Hypothalamus (tissue), 51 donors: ENCODE measurements at regions not wholly inside any gene's neighbourhood (a gene's known extent, or its start where the extent isn't known, plus 50 kb on each side); places are given as distances from the start of the nearest gene placed in this dataset.

ENCODE experiments used
- DNase-seq, 51 donors: peaks; one replicate each; lab custom pipeline; 2025; lab: John Stamatoyannopoulos, UW

DNA sequence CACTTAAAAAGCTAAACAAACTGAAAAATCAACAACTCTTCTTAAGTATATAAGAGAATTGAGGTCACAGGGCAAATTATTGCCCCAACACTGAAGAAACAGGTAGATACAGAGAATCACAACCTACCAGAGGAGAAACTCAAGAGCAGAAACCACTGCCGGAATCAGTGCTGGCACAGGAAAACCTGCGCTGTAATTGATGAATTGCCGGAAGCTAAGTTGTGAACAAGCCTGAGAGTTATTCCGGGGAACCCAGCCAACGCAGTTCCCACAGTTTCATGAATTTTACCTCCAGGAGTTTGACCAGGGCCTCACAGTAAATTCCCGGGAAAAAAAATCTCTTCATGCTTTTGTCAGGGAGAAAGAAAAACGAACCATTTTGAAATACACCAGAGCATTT, 657.1 kb upstream of the BRINP3 start:
- DNase-seq: no peak

DNA sequence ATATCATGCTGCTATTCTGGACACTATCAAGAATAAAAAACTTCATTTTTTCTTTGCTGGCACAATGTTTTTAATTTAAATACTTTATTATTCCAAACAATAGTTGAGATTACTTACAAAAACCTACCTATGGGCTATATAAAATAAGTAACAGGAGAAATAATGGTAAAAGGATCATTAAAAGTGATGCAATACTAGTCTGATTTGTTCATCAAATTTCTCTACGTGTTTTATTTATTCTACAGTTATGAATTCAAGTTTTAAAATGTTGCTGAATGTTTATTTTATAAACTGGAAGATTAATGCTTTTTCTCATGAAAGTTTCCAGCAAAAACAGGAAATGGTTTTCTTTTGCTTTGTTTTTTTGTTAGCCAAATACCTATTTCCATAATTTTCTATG, 662.4 kb upstream of the BRINP3 start:
- DNase-seq: no peak

DNA sequence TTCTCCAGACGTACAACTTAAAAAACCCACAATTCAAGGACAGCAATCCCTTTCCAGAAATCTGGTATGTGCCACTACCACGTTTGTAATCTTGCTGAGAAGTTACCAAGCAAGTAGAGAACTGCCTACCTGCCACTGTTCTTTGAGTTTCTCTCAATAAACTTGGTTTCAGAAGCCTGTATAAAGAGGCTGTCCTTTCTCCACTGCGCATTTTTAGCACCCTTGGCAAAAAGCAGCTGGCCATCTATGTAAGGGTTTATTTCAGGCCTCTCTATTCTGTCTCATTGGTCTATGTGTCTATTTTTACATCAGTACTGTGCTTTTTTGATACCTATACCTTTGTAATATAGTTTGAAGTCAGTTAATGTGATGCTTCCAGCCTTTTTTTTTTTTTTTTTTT, 665.1 kb upstream of the BRINP3 start:
- no peak for DNase-seq

DNA sequence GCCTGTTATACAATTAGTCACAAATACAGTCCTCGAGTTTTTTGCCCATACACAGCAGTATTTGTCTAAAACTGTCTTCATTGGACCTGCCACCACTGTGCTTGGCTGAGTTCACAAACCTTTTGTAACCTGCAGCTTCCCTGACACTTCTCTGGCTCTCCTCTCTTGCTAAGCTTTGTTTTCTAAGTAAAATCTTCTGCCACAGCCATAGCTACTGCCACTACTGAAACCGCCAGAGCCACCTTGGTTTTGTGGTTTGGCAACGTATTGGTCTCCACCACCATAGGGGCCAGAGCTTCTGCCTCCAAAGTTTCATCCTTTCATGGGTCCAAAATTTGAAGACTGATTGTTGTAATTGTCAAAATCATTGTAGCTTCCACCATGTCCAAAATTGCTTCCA, 668.2 kb upstream of the BRINP3 start:
- DNase-seq: no peak

DNA sequence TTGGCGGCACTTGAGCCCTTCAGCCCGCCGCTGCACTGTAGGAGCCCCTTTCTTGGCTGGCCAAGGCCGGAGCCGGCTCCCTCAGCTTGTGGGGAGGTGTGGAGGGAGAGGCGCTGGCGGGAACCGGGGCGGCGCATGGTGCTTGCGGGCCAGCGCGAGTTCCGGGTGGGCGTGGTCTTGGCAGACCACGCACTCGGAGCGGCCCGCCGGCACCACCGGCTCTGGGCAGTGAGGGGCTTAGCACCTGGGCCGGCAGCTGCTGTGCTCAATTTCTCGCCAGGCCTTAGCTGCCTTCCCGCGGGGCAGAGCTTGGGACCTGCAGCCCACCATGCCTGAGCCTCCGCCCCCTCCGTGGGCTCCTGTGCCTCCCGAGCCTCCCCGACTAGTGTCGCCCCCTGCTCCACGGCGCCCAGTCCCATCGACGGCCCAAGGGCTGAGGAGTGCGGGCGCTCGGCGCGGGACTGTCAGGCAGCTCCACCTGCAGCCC, 673.7 kb upstream of the BRINP3 start:
- DNase-seq: no peak

DNA sequence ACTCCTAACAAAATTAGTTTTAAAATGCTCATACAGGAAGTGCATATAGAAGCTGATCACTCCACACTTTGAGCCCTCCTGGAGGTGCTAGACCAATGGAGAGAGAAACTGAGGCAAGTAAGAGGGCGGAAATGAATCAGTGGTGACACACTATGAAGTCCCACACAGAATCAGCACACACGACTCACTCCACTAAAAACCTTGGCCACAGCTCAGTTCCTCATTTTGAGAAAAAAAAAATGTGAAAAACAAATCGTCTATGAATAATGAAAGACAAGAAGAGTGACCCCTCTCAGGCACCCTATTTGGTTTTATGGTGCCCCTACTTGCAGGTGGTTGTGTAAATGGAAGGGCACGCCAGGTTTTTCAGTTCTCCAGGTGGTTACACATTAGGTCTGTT, 675.1 kb upstream of the BRINP3 start:
- no peak for DNase-seq

DNA sequence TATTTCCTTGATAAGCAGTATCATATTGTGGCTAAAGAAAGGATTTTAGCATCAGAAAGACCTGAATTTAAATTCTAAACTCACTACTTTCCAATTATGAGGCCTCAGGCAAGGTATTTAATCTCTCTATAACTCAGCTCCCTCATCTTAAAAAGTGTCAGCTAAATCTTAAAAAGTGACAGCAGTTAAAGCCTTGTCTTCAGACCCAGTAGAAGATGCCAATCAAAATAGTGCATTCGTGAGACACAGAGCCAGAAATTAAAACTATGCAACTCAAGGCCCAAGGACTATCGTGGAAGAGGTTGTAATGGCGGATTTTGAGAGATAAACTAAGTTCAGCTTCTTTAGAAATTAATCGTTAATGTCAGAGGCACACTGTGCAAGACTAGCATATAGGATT, 677.5 kb upstream of the BRINP3 start:
- DNase-seq: no peak

DNA sequence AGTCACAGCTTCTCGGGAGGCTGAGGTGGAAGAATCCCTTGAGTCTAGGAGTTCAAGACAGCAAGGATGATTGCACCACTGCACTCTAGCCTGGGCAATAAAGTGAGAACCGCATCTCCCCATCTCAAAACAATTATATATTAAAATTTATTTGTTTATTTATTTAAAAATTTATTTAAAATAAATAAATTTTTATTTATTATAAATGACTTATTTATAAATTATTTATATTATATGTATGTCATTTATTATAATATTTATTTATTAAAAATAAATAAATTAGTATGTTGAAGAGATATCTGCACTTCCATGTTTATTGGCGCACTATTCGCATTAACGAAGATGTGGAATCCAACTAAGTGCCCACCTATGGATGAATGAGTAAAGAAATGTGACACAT, 683.2 kb upstream of the BRINP3 start:
- no peak for DNase-seq

DNA sequence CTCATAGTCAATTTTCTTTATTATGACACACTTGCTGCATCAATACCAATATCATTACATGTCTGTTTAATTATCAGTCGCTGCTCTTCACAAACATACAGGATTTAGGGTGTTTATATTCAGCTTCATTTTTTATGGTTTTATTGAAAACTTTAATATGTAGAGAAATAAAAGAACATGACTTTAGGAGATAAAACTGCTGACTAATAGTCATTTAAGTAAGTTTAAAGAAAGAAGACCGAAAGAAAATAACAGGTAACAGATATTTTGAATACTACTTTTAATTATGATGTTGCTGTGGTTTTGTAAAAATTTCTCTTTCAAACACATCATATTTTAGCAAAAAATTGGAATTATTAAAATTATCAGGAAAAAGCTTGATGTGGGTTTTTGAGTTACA, 685.1 kb upstream of the BRINP3 start:
- no peak for DNase-seq

DNA sequence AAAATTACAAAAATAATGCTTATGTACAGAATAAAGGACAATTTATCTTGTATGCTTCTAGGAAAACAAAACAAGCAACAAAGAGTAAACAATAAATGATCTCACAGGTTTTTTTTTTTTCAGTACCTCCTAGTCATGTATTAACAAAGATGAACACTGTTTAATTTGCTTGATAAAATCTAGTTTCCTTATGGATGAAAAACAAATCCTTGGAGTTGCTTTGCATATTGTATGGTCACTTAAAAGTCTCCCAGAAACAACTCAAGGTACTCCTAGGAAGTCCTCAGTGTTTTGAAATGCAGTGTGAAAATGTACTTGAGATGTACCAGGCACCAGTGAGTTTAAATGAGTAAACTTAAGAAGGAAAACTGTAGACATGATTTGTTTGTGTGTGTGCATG, 686.0 kb upstream of the BRINP3 start:
- no peak for DNase-seq

DNA sequence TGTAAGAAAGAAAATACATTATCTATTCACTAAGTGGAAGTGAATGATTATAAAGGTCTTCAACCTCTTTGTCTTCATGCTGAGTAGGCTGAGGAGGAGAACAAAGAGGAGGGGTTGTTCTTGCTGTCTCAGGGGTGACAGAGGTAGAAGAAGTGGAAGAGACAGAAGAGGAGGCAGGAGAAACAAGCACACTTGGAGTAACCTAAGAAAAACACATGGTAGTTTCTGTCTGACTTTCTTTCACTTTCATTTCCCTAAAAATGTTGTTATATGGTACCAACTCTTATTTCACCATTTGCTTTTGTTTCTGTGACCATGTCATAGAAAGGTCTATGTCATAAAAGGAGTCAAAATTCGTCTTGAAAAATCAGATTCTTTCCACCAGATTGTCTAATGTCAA, 696.6 kb upstream of the BRINP3 start:
- DNase-seq: no peak

DNA sequence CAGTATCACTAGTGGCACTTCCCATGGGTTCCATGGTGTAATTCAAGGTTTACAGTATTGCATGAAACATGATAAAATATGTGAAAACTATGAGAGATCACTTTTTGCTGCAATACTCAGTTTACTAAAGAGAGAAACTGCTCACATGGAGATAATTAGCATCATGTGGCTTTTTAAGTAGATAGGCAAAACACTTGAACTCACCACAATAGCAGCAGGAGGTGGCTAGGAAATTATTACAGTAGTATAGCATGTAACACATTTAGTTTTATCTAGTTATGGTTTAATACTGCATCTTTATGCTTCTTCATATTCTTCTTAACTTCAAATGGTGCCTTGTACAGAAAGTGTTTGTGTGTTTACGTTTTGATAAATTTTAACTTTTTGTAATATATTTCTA, 698.5 kb upstream of the BRINP3 start:
- DNase-seq: no peak

DNA sequence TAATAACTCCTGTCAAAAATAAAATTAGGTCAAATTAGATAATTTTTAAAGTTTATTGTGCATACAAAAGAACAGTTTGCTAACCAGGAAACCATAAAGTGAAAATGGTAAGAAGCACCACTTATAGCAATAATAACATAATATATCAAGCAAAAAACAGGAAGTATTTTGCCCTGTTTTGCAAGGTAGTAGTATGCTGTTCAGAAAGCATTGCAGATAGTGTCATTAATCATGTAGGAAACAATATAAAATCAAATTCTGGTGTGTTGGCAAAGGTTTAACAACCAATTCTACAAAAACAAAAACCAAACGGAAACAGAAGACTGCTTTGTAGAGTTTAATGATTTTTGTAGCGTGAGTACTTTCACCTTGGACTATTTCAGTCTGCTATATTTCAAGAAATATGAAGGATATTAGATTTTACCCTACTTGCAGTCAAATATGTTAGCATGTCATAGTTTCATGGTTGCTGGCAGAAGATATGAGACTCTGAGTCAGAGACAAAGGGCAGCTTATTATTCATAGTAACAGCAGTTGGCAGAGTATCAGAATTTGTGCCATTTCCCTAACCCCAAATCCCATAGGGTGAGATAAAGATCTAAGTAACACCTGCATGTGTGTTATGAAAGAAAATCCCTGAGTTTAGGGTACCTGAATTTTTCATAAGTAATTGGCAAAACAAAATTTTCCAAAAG, 729.0 kb upstream of the BRINP3 start:
- DNase-seq: no peak

DNA sequence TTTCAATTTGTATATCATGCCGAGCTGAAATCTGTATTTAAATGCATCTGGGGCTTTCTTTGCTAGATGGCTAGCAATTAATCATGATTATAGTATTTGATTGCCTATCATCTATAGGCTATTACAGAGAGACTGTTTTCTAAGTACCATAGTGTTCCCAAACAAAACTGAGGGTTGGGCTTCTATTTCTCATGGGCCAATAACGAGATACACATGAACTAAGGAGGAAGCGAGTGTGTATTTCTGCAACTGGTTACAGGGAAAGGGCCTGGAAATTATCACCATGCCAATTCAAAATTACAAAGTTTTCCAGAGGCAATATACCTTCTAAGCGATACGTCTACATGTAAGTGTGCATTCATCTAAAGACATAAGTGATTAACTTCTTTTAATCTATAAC, 744.5 kb upstream of the BRINP3 start:
- DNase-seq: no peak

DNA sequence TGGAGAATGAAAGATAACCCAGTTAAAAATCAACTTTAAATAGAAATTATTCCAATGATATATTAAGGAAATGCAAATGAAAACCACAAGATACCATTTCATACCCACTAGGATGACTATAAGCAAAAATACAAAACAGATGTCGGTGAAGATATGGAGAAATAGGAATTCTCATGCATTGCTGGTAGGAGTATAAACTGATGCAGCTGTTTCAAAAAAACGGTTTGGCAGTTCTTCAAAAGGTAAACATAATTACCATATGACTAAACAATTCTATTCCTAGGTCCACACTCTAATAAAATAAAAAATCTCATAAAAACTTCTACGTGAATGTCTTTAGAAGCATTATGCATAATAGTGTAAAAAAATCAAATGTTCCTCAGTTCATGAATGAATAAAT, 763.3 kb upstream of the BRINP3 start:
- no peak for DNase-seq

DNA sequence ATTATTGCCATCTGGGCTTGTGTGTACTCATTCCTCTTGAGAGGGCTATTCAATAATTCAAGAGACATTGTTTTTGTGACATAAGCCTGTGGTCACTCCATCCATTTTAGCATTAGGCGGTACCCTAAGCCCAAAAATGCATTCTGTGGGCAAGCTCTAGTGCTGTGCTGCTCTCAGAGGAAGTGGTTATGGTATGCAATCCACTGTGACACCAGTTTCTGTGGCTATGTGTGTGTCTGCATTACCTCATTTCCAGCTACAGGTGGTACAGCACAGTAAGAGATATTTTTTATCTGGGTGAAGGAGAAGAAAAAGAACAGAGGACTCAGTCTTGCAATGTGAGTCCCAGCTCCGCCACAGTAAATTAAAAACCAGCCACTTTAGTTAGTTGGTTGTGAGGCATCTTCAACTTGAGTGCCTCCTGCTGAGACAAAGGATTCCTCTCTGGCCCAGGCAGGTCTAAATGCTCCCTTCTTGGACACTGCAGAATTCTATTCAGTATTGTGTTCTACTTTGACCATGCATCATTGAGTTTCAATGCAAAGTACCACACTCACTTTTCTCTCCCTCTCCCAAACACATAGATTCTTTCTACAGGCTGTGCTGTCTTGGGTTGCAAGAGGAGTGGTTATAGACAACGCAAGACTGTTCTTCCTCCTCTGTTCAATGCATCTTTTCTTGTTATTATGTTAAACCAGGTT, 777.8 kb upstream of the BRINP3 start:
- DNase-seq: no peak

DNA sequence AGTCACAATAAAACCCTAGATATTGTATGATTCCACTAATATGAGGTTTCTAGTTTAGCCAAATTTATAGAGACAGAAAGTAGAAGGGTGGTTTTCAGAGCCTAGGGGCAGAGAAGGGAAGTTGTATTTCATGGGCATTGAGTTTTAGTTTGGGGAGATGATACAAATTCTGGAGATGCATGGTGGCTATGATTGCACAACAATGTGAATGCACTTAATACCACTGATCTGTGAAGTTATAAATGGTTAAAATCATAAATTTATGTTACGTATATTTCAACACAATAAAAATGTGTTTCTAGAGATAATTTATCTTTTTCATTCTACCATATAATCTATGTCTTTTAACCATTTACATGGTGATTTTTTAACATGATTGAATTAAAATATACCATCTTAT, 779.3 kb upstream of the BRINP3 start:
- no peak for DNase-seq

DNA sequence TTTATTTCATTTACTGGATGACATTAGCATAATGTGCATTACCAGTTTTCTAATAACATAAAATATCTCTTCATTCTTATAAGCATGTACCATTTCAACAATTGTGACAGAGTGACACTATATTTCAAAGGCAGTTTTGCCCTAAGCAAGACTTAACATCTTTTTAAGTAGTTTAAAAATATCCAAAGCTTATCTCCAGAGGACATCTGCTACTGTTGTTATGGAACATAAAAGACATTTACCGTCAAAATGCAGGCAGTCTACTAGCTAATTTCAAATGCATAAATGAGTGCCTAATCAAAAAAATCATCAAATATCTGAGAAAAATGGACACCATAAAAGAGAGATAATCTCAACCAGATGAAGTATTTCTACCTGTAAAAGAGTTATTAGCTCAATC, 782.4 kb upstream of the BRINP3 start:
- no peak for DNase-seq

DNA sequence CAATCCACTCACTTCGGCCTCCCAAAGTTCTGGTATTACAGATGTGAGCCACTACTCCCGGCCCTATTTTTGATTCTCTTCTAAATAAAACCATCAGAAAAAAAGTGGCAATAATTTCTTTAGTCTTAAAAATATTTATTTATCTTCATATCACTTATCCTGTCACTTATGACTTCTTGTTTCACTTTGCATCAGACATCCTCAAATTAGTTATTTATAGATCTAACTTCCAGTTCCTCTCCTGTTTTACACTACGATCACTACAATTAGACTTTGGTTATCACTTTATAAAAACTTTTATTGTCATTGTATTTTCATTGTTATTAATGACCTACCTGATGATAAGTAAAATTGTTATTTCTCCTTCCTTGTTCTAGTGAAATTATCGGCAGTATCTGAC, 783.4 kb upstream of the BRINP3 start:
- DNase-seq: no peak

DNA sequence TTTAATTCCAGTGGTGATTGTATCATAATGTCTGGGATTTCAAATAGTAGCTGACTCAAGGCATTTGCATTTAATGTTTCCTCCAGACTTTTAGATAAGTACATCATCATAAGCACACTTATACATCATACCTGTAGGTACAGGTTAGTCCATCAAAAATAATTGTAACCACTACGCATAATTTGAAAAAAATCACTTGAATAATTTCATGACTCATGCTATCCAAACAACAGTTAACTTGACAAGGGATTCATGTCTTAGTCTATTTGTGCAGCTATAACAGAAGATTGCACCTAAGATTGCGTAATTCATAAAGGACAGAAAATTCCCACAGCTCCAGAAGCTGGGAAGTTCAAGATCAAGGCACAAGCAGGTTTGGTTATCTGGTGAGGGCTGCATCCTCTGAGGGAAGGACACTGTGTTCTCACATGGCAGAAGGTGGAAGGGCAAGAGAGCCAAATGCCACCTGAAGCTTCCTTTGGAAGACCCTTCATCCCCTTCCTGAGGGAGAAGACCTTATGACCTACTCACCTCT, 801.7 kb upstream of the BRINP3 start:
- no peak for DNase-seq

DNA sequence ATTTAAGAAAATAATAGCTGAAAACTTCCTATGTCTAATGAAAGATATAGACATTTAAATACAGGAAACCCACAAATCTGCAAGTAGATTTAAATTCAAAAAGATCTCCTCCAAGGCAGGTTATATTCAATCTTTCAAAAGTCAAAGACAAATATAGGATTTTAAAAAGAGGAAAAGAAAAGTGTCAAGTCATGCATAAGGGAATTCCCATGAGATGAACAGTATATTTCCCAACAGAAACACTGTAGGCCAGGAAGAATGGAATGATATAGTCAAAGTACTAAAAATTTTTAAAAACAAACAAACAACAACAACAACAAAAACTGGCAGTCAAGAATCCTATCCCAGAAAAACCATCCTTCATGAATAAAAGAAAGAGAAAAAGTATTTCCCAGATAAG, 806.5 kb upstream of the BRINP3 start:
- DNase-seq: no peak

DNA sequence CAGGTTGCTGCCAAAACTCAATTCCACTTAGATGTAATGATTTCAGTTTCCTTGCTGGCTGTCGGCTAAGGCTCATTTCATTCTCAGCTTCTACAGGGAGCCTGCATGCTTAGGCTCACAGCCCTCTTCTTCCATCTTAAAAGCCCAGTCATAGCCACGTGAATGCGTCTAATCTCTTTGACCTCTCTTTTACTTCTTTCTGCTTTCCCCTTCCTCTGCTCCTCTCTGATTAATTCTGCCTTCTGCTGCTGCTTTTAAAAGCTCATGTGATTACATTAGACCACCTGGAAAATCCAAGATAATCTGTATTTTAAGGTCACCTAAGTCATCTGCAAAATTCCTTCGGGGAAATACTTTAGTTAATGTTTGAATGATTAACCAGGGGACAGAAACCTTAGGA, 812.8 kb upstream of the BRINP3 start:
- DNase-seq: no peak
